ENCODE measurements at regions not wholly inside any gene's neighbourhood (a gene's known extent, or its start where the extent isn't known, plus 50 kb on each side); places are given as distances from the start of the nearest gene placed in this dataset.

DNA sequence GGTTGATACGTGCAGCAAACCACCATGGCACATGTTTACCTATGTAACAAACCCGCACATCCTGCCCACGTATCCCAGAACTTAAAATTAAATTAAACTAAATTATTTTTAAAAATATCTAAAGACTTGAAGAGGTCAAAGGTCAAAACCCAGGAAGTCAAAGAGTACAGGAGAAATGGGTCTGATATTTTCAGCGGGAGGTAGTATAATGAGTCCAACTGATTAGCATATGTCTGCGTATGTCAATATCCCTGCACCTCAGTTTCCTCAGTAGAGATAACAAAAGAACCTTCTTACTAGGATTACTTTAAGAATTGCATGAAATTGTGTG lies 133.0 kb downstream of the TMEM26 start:
- TF ChIP-seq CREB1 (IDR thresholded peaks at IDR 0.05; ENCODE audit: low read depth) = no peak
- no peak for TF ChIP-seq EGR1 (IDR thresholded peaks at IDR 0.05)
- TF ChIP-seq TCF12 (IDR thresholded peaks at IDR 0.05; ENCODE audit: low read depth) = no peak
- TF ChIP-seq TEAD4 (IDR thresholded peaks at IDR 0.05) = no peak
- TF ChIP-seq ZBTB7A (IDR thresholded peaks at IDR 0.05; ENCODE audit: low read depth) = no peak
- no peak for TF ChIP-seq TAF1 (IDR thresholded peaks at IDR 0.05; ENCODE audit: low read depth)
- no peak for TF ChIP-seq RAD21 (IDR thresholded peaks at IDR 0.05; ENCODE audit: low read depth)
- TF ChIP-seq FOXM1 (IDR thresholded peaks at IDR 0.05; ENCODE audit: borderline replicate concordance, low read depth) = no peak
- no peak for TF ChIP-seq NFIC (IDR thresholded peaks at IDR 0.05)
- TF ChIP-seq, protein P1, sequence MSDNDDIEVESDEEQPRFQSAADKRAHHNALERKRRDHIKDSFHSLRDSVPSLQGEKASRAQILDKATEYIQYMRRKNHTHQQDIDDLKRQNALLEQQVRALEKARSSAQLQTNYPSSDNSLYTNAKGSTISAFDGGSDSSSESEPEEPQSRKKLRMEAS (IDR thresholded peaks at IDR 0.05) = no peak
- TF ChIP-seq EP300 (IDR thresholded peaks at IDR 0.05; ENCODE audit: borderline replicate concordance) = no peak
- no peak for TF ChIP-seq YY1 (IDR thresholded peaks at IDR 0.05; ENCODE audit: low read depth)
- TF ChIP-seq, protein P2, sequence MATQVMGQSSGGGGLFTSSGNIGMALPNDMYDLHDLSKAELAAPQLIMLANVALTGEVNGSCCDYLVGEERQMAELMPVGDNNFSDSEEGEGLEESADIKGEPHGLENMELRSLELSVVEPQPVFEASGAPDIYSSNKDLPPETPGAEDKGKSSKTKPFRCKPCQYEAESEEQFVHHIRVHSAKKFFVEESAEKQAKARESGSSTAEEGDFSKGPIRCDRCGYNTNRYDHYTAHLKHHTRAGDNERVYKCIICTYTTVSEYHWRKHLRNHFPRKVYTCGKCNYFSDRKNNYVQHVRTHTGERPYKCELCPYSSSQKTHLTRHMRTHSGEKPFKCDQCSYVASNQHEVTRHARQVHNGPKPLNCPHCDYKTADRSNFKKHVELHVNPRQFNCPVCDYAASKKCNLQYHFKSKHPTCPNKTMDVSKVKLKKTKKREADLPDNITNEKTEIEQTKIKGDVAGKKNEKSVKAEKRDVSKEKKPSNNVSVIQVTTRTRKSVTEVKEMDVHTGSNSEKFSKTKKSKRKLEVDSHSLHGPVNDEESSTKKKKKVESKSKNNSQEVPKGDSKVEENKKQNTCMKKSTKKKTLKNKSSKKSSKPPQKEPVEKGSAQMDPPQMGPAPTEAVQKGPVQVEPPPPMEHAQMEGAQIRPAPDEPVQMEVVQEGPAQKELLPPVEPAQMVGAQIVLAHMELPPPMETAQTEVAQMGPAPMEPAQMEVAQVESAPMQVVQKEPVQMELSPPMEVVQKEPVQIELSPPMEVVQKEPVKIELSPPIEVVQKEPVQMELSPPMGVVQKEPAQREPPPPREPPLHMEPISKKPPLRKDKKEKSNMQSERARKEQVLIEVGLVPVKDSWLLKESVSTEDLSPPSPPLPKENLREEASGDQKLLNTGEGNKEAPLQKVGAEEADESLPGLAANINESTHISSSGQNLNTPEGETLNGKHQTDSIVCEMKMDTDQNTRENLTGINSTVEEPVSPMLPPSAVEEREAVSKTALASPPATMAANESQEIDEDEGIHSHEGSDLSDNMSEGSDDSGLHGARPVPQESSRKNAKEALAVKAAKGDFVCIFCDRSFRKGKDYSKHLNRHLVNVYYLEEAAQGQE (IDR thresholded peaks at IDR 0.05; ENCODE audit: low read depth) = no peak

DNA sequence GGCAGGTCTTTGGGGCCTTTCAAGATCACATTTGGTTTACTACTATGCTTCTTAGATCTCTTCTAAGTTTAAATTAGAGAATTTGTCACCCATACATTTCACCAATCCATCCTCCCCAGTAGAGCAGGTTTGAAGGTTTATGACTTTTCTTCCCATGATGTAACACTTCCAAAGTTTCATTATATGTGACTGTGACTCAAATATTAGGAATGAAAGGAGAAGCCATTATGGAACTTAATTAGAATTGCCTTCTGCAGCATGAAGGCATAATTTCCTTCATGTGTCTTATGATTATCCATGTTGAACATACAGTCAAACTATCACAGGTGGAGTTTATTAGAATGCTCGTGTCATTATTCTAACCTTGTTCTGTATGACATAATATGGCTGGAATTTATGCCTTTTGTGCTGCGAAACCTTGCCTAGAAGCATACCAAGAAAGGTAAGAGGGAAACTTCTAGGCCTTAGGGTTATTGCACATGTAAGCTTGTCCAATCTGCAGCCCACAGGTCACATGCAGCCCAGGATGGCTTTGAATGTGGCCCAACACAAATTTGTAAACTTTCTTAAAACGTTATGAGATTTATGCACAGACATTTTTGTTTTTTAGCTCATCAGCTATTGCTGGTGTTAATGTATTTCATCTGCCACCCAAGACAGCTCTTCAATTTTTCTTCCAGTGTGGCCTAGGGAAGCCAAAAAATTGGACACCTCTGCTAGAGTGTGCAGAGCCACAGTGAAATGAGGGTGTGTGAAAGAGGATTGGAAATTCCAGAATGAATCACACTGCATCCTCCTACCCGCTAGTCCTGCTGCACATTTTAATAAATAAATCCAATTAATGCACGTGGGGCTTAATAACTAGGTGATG lies 133.6 kb downstream of the TMEM26 start:
- TF ChIP-seq YY1 (IDR thresholded peaks at IDR 0.05; ENCODE audit: low read depth) (no peak), TEAD4 (IDR thresholded peaks at IDR 0.05) (no peak), CREB1 (IDR thresholded peaks at IDR 0.05; ENCODE audit: low read depth) (no peak), TCF12 (IDR thresholded peaks at IDR 0.05; ENCODE audit: low read depth) (no peak), NFIC (IDR thresholded peaks at IDR 0.05) (no peak)
- TF ChIP-seq, protein P1 (IDR thresholded peaks at IDR 0.05) = no peak
- TF ChIP-seq, protein P3, sequence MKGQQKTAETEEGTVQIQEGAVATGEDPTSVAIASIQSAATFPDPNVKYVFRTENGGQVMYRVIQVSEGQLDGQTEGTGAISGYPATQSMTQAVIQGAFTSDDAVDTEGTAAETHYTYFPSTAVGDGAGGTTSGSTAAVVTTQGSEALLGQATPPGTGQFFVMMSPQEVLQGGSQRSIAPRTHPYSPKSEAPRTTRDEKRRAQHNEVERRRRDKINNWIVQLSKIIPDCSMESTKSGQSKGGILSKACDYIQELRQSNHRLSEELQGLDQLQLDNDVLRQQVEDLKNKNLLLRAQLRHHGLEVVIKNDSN (IDR thresholded peaks at IDR 0.05) = no peak

DNA sequence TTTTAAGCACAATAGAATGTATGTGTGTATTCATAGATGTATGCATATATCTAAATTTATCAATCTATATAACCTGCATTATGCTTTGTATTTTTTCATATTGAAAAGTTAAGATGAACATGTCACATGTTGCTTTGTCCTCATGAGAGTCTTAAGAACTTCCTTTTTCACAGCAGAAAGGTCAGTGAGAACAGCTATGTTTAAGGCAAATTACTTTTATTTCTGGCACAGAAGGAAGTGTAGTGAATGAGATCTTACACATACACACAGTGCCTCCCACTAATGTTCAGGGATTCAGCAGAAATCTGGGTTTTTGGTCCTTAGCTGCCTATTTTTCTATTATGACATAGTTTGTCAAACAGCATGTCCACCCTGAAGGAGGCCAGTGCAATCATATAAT lies 134.8 kb downstream of the TMEM26 start:
- TF ChIP-seq NFIC (IDR thresholded peaks at IDR 0.05) (no peak), TAF1 (IDR thresholded peaks at IDR 0.05; ENCODE audit: low read depth) (no peak), ZBTB7A (IDR thresholded peaks at IDR 0.05; ENCODE audit: low read depth) (no peak), EGR1 (IDR thresholded peaks at IDR 0.05) (no peak), CEBPB (IDR thresholded peaks at IDR 0.05) (no peak), TCF12 (IDR thresholded peaks at IDR 0.05; ENCODE audit: low read depth) (no peak), FOXM1 (IDR thresholded peaks at IDR 0.05; ENCODE audit: borderline replicate concordance, low read depth) (no peak), EP300 (IDR thresholded peaks at IDR 0.05; ENCODE audit: borderline replicate concordance) (no peak), CREB1 (IDR thresholded peaks at IDR 0.05; ENCODE audit: low read depth) (no peak), RAD21 (IDR thresholded peaks at IDR 0.05; ENCODE audit: low read depth) (no peak), YY1 (IDR thresholded peaks at IDR 0.05; ENCODE audit: low read depth) (no peak), TEAD4 (IDR thresholded peaks at IDR 0.05) (no peak)
- TF ChIP-seq, protein P1 (IDR thresholded peaks at IDR 0.05) = no peak
- TF ChIP-seq, protein P3 (IDR thresholded peaks at IDR 0.05) = no peak
- TF ChIP-seq, protein P2 (IDR thresholded peaks at IDR 0.05; ENCODE audit: low read depth) = no peak

DNA sequence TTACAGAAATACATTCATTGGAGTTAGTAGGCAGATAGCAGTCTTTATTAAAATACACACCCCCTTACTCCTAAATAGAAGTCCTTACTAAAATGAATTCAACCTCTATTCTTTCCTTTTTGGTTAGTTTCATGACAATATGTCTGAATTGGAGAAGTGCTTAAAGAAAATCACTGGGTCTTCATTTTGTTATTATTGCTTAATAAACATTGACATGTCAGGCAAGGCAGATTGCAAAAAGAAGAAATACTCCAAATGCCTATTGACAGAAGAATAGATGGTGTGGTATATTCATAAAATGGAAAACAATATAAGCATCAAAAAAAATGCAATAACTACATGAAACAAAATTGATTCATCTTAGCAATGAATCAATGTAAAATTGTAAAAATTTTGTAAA lies 135.5 kb downstream of the TMEM26 start:
- no peak for TF ChIP-seq RAD21 (IDR thresholded peaks at IDR 0.05; ENCODE audit: low read depth)
- no peak for TF ChIP-seq EGR1 (IDR thresholded peaks at IDR 0.05)
- no peak for TF ChIP-seq YY1 (IDR thresholded peaks at IDR 0.05; ENCODE audit: low read depth)
- TF ChIP-seq TCF12 (IDR thresholded peaks at IDR 0.05; ENCODE audit: low read depth) = no peak
- no peak for TF ChIP-seq TEAD4 (IDR thresholded peaks at IDR 0.05)
- no peak for TF ChIP-seq ZBTB7A (IDR thresholded peaks at IDR 0.05; ENCODE audit: low read depth)
- no peak for TF ChIP-seq FOXM1 (IDR thresholded peaks at IDR 0.05; ENCODE audit: borderline replicate concordance, low read depth)
- TF ChIP-seq, protein P1 (IDR thresholded peaks at IDR 0.05) = no peak
- no peak for TF ChIP-seq CREB1 (IDR thresholded peaks at IDR 0.05; ENCODE audit: low read depth)
- no peak for TF ChIP-seq TAF1 (IDR thresholded peaks at IDR 0.05; ENCODE audit: low read depth)
- TF ChIP-seq, protein P2 (IDR thresholded peaks at IDR 0.05; ENCODE audit: low read depth) = no peak
- TF ChIP-seq, protein P3 (IDR thresholded peaks at IDR 0.05) = no peak
- no peak for TF ChIP-seq CEBPB (IDR thresholded peaks at IDR 0.05)
- TF ChIP-seq NFIC (IDR thresholded peaks at IDR 0.05) = no peak
- no peak for TF ChIP-seq EP300 (IDR thresholded peaks at IDR 0.05; ENCODE audit: borderline replicate concordance)
